ENCODE measurements at regions not wholly inside any gene's neighbourhood (a gene's known extent, or its start where the extent isn't known, plus 50 kb on each side); places are given as distances from the start of the nearest gene placed in this dataset.
"Not testable (repeated sequence)": the region's sequence is repeated elsewhere in the genome, so short reads cannot be mapped to it uniquely, and the experiment has no call there.

- CTCF ChIA-PET, result no interaction called here
Measured at GRCh38 chr6:71822625-71823024, 63.7 kb upstream of the RIMS1 start.

DNA sequence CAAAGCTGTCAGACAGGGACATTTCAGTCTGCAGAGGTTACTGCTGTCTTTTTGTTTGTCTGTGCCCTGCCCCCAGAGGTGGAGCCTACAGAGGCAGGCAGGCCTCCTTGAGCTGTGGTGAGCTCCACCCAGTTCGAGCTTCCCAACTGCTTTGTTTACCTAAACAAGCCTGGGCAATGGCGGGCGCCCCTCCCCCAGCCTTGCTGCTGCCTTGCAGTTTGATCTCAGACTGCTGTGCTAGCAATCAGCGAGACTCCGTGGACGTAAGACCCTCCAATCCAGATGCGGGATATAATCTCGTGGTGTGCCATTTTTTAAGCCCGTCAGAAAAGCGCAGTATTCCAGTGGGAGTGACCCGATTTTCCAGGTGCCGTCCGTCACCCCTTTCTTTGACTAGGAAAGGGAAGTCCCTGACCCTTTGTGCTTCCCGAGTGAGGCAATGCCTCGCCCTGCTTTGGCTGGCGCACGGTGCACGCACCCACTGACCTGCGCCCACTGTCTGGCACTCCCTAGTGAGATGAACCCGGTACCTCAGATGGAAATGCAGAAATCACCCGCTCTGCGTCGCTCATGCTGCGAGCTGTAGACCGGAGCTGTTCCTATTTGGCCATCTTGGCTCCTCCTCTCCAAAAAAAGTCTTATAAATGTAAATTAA lies 54.1 kb upstream of the RIMS1 start:
- H3K4me2 ChIP-seq (ENCODE audit: insufficient read depth, low read length); H3K9ac ChIP-seq (replicated peaks; ENCODE audit: extremely low read depth, insufficient read depth, low read length); BruUV-seq (replicated peaks); POLR2A ChIA-PET; H3K36me3 ChIP-seq (ENCODE audit: control insufficient read depth in 2 of 2, extremely low read depth in 1 of 2, insufficient read depth in 2 of 2, low read length in 2 of 2); H3K4me1 ChIP-seq (ENCODE audit: control insufficient read depth, extremely low read depth, insufficient read depth, low read length); CTCF ChIA-PET; intact Hi-C loops (cut with micrococcal nuclease); DNase-seq (ENCODE audit: low read depth, low spot score); H3K27me3 ChIP-seq (ENCODE audit: control insufficient read depth in 2 of 2, insufficient read depth in 2 of 2, low read length in 2 of 2); H3K4me3 ChIP-seq (replicated peaks in 1 of 3; ENCODE audit: insufficient read depth in 1 of 3, low read depth in 1 of 3, low read length in 3 of 3); H4K20me1 ChIP-seq (replicated peaks; ENCODE audit: control insufficient read depth, extremely low read depth, insufficient read depth, low read length); H3K9me1 ChIP-seq (replicated peaks; ENCODE audit: control insufficient read depth, extremely low read depth, insufficient read depth, low read length); H2AFZ ChIP-seq (ENCODE audit: low read depth, low read length); H3K79me2 ChIP-seq (ENCODE audit: control insufficient read depth, insufficient read depth, low read length); dilution Hi-C loops (cut with MboI; ENCODE audit: extremely low pct_ligation_motif_present, low sequenced_read_pairs); H3K27ac ChIP-seq (ENCODE audit: insufficient read depth, low read depth, low read length); H3K9me3 ChIP-seq (replicated peaks; ENCODE audit: control insufficient read depth, insufficient read depth, low read length); FAIRE-seq: not testable (repeated sequence)

More at GRCh38 chr6:71822625-71823024, 63.7 kb upstream of the RIMS1 start:
- TF ChIP-seq JUN (IDR thresholded peaks at IDR 0.05; ENCODE audit: borderline replicate concordance, insufficient read depth, insufficient read length, low read depth) (no peak), EZH2 (IDR thresholded peaks at IDR 0.05; ENCODE audit: borderline replicate concordance, low read depth, low read length, severe bottlenecking) (no peak), POLR2AphosphoS5 (IDR thresholded peaks at IDR 0.05; ENCODE audit: insufficient read depth, low read depth, low read length) (no peak), FOS (IDR thresholded peaks at IDR 0.05; ENCODE audit: borderline replicate concordance, insufficient read depth, low read length) (no peak), GATA2 (IDR thresholded peaks at IDR 0.05; ENCODE audit: insufficient read depth, insufficient read length, low read depth, low read length) (no peak), MYC (IDR thresholded peaks at IDR 0.05; ENCODE audit: low read depth, low read length) (no peak), POLR2A (IDR thresholded peaks at IDR 0.05; ENCODE audit: low read depth, low read length) (no peak)
- TF ChIP-seq, protein P1, sequence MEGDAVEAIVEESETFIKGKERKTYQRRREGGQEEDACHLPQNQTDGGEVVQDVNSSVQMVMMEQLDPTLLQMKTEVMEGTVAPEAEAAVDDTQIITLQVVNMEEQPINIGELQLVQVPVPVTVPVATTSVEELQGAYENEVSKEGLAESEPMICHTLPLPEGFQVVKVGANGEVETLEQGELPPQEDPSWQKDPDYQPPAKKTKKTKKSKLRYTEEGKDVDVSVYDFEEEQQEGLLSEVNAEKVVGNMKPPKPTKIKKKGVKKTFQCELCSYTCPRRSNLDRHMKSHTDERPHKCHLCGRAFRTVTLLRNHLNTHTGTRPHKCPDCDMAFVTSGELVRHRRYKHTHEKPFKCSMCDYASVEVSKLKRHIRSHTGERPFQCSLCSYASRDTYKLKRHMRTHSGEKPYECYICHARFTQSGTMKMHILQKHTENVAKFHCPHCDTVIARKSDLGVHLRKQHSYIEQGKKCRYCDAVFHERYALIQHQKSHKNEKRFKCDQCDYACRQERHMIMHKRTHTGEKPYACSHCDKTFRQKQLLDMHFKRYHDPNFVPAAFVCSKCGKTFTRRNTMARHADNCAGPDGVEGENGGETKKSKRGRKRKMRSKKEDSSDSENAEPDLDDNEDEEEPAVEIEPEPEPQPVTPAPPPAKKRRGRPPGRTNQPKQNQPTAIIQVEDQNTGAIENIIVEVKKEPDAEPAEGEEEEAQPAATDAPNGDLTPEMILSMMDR (IDR thresholded peaks at IDR 0.05; ENCODE audit: extremely low read depth in 1 of 2, insufficient read depth in 1 of 2, low read depth in 1 of 2, low read length in 2 of 2), result no peak
- TF ChIP-seq, protein P2, sequence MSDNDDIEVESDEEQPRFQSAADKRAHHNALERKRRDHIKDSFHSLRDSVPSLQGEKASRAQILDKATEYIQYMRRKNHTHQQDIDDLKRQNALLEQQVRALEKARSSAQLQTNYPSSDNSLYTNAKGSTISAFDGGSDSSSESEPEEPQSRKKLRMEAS (IDR thresholded peaks at IDR 0.05; ENCODE audit: insufficient read depth, insufficient read length), result no peak
- intact Hi-C loops (cut with micrococcal nuclease) (no loop called here), dilution Hi-C loops (cut with MboI; ENCODE audit: extremely low pct_ligation_motif_present, low sequenced_read_pairs) (no loop called here)
- no peak overlapping the region for H2AFZ ChIP-seq (ENCODE audit: low read depth, low read length)
- H3K27me3 ChIP-seq (ENCODE audit: control insufficient read depth in 2 of 2, insufficient read depth in 2 of 2, low read length in 2 of 2), result no peaks in the 10 kb centered on the region
- DNase-seq (ENCODE audit: low read depth, low spot score), result no peak
- no peak overlapping the region for H3K9ac ChIP-seq (replicated peaks; ENCODE audit: extremely low read depth, insufficient read depth, low read length)
- H3K27ac ChIP-seq (ENCODE audit: insufficient read depth, low read depth, low read length), result no peak overlapping the region
- H3K9me3 ChIP-seq (replicated peaks; ENCODE audit: control insufficient read depth, insufficient read depth, low read length), result no peaks in the 10 kb centered on the region
- H3K4me1 ChIP-seq (ENCODE audit: control insufficient read depth, extremely low read depth, insufficient read depth, low read length), result no peaks in the 10 kb centered on the region
- H3K9me1 ChIP-seq (replicated peaks; ENCODE audit: control insufficient read depth, extremely low read depth, insufficient read depth, low read length), result no peaks in the 10 kb centered on the region
- no peaks in the 10 kb centered on the region for H4K20me1 ChIP-seq (replicated peaks; ENCODE audit: control insufficient read depth, extremely low read depth, insufficient read depth, low read length)
- POLR2A ChIA-PET, result no interaction called here
- H3K79me2 ChIP-seq (ENCODE audit: control insufficient read depth, insufficient read depth, low read length), result no peaks in the 10 kb centered on the region
- no TSS peak for BruUV-seq (replicated peaks)
- FAIRE-seq, result no peak
- no peak overlapping the region for H3K4me2 ChIP-seq (ENCODE audit: insufficient read depth, low read length)
- no peak overlapping the region for H3K4me3 ChIP-seq (replicated peaks in 1 of 3; ENCODE audit: insufficient read depth in 1 of 3, low read depth in 1 of 3, low read length in 3 of 3)
- no peaks in the 10 kb centered on the region for H3K36me3 ChIP-seq (ENCODE audit: control insufficient read depth in 2 of 2, extremely low read depth in 1 of 2, insufficient read depth in 2 of 2, low read length in 2 of 2)
